Islet precursor cell (in vitro differentiated cells): ENCODE measurements at regions not wholly inside any gene's neighbourhood (a gene's known extent, or its start where the extent isn't known, plus 50 kb on each side); places are given as distances from the start of the nearest gene placed in this dataset.
"Not testable (repeated sequence)": the region's sequence is repeated elsewhere in the genome, so short reads cannot be mapped to it uniquely, and the experiment has no call there.

Experiments
- DNase-seq: peaks from one replicate; pipeline ENCODE4 v3.0.0-alpha.2; 2018

DNA sequence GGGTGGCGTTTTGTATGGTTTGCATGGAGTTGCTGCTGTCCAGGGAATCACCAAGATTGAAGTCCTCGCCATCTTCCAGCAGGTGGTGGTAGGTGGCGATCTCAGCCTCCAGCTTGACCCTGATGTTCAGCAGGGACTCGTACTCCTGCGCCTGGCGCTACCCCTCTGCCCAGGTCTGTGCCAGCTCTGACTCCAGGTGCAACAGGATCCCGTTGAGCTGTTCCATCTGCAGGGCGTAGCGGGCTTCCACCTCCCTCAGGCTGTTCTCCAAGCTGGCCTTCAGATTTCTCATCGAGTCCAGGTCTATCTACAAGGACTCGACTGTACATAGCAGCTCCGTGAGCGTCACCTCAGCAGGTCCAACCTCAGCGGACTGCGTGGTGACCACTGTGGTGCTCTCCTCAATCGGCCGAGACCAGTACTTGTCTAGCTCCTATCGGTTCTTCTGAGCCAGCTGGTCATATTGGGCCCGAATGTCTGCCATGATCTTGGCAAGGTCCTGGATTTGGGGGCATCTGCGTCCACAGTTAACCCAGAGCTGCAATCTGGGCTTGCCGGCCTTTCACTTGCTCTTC is 1584.8 kb upstream of the ACO1 start:
- DNase-seq, result no peak

DNA sequence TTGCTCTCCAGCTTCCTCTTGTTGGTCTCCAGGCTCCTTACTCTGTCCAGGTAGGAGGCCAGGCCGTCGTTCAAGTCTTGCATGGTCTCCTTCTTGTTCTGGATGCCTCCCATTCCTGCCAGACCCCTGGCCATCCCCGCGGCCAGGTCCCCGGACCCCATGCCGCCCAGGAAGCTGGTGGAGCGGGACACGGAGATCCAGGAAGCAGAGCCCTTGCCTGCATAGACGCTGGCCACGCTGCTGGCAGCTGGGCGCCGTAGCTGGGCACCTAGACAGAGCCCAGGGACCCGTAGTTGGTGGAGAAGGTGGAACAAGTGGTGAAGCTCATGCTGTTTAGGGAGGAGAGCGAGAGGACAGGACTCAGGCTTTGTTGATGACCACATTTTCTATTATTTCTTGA is 1584.0 kb upstream of the ACO1 start:
- DNase-seq, result no peak

DNA sequence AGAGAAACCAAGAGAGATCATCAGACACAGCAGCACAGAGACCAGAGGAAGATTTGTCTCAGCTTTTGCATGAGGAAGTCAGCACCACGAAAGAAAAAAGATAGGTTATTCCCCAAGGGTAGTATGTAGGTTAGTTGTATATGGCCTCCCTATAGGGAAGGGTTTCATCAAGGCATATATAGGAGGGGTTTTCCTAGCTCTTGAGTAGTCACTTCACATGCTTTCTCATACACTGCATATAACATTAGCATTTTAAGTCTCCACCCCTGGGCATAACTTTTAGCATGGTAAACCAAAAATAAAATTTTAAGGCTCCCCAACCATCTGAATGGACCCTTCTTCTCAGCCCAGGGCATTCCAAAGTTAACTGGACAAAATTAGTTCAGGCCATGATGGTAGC is 1571.6 kb upstream of the ACO1 start:
- DNase-seq, result no peak

DNA sequence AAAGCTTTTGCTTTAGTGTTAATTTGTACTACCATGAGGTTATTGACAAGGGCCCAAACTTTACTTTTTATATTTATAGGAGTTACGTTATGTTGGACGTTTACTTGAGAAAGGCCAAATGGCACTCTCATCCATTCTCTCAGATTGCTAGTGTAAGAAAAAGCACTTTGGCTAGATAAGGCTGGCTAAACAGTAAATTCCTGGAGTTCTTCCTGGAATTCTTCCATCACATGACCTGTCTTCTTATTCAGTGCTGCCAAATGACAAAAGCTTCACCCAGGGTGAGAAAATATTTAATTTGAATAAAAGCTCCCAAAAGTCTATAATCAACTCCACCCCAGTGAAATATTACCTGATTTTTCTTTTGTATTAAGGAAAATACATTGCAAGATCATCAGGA is 1568.9 kb upstream of the ACO1 start:
- no peak for DNase-seq

DNA sequence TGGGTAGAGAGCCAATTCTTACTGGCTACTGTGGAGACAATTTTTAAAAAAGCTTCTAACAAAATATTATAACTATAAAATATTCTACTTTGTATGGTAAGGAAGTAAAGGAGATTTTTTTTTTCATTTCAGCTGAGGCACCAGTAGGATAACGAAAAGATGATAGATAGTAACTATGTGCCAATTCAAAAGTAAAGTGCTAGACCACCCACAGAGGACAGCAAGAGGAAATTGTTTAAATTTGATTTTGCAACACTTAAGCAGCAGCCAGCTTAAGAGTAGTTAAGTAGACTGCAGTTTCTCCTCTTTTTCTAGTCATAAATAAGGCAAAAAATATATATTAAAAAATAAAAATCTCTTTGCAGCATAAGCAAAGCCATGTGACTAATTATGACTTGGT is 1539.3 kb upstream of the ACO1 start:
- DNase-seq, result no peak

DNA sequence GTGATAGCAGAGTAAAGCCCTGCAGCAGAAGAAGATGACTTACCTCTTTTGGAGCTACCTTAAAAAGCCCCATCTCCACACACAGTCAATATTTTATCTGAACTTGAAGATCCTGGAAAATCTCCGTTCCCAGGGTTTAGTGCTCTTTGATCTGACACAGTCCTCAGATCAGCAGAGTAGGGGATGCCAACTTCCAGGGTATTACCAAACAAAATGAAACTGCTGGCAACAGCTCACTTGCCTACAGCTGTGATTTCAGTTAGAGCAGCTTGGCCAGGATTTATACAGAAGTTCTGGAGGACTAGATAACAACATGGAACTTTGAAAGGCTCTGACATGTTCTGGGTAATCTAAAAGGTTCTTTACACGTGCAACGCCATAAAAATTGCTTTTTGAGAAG is 1537.8 kb upstream of the ACO1 start:
- no peak for DNase-seq

DNA sequence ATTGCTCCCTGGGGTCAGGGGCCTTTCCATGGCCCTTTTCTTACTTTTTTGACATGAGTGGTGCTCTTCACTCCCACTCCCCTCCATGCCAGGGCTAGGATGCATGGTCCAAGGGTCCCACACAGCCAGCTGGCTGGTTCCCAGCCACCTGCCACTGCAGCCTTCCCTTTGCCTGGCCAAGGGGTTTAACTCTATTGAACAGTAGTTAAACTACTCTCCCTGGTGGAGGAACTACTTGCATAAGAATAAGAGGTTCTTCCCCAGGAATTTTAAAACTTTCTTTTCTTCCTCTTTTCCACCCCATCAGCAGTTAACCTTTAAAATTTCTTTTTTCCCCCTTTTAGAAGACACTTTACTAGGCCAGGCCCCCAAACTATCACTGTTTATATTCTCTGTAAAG is 1532.8 kb upstream of the ACO1 start:
- DNase-seq, result no peak

DNA sequence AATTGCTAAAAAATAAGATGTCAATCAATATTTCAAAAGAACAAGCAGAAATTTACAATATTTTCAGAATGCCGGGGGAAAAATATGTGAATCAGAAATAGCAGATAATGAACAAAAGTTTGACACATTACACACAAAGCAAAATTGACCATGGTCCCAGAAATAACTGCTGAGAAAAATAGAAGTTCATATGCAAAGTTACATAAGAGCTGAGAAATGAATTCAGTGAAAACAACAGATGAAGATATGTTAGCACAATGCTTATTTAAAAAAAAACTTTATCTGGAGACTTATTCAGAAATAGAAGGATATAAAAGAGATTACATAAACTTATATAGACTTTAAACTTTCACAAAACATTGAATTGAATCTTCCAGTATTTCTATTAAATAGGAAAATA is 1483.7 kb upstream of the ACO1 start:
- no peak for DNase-seq

DNA sequence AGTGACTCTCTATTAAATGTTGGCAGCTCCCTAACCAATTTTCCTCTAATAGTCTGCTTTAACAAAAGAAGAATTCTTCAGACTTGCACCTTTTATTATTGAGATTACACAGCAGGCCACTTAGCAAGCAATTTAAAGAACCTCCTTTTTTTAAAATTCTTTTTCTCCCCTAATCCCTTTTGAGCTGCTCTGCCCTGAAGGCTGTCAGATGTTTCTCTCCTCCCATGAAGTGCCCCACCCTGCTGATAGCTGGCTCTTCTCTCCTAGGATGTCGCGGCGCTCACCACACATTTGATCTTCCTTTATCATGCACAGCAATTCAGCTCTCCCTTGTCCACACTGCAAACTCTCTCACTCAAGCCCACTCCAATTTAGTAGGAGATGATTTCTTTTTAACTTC is 1471.1 kb upstream of the ACO1 start:
- no peak for DNase-seq

DNA sequence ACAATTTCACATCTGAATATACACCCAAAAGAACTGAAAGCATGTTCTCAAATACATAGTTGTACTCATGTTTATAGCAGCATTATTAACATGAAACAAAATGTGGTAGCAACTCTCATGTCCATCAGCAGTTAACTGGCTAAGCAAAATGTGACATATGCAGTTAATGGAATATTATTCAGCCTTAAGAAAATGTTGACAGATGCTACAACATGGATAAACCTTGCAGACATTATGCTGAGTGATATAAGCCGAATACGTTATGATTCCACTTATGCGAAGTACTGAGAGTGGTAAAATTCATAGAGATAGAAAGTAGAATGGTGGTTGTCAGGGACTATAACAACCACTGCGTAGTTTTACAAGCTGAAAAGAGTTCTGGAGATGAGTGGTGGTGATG is 1469.0 kb upstream of the ACO1 start:
- no peak for DNase-seq

DNA sequence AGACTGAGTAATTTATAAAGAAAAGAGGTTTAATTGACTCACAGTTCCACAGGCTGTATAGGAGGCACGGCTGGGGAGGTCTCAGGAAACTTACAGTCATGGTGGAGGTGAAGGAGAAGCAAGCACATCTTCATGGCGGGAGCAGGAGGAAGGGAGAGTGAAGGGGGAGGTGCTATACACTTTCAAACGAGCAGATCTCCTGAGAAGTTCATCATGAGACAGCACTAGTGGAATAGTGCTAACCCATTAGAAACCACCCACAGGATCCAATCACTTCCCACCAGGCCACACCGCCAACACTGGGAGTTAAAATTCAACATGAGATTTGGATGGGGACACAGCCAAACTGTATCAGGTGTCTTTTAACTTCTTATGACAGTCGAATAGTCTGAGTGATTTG is 1459.3 kb upstream of the ACO1 start:
- DNase-seq, result no peak

DNA sequence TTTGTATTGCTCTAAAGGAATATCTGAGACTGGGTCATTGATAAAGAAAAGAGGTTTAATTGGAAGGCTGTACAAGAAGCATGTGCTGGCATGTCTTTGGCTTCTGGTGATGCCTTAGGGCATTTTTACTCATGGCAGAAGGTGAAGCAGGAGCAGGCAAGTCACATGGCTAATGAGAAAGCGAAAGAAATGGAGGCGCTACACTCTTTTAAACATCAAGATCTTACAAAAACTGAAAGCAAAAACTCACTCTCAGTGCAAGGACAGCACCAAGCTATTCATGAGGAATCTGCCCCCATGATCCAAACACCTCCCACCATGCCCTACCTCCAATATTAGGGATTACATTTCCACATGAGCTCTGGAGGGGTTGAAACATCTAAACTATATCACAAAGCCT is 1458.8 kb upstream of the ACO1 start:
- no peak for DNase-seq

DNA sequence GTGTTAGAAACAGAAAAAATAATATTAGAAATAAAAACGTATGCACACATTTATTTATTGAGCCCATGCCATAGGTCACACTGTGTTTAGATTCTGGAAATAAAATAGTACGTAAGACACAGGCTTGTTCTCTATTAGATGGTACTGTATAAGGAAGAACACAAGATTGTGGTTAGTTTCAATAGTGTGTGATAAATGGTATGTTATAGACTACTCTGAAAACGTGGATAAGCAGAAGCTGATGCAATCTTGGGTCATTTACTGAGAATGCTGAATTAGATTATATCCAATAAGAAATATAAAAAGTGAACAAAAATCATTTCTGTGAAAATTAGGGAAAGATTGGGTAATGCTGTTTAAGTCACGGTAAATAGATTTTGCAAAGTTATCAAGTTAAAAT is 1456.4 kb upstream of the ACO1 start:
- no peak for DNase-seq

DNA sequence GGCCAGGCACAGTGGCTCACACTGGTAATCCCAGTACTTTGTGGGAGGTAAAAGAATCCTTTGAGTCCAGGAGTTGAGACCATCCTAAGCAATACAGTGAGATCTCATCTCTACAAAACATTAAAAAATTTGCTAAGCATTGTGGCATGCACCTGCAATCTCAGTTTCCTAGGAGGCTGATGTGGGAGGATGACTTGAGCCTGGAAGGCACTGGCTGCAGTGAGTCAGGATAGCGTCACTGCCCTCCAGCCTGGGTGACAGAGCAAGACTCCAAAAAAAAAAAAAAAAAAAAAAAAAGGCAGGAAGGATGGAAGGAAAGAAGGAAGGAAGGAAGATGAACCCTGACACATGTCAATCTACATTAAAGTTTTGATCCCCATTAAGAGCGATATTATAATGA is 1452.2 kb upstream of the ACO1 start:
- peak; percentile 64 for DNase-seq

DNA sequence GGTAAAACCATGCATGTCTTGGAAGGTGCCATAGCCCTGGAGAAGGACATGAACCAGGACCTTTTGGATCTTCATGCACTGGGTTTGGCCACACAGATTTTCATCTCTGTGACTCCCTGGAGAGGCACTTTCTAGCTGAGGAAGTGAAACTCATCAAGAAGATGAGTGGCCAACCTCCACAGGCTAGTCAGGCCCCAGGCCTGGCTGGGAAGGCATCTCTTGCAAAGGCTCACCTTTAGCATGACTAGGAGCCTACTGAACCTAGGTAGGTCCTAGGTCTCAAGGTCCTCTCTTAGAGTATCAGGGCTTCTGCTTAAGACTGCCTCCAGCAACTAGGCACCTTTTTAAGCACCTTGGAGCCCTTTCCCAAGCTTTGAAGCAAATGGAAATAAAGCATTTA is 1448.7 kb upstream of the ACO1 start:
- DNase-seq, result no peak

DNA sequence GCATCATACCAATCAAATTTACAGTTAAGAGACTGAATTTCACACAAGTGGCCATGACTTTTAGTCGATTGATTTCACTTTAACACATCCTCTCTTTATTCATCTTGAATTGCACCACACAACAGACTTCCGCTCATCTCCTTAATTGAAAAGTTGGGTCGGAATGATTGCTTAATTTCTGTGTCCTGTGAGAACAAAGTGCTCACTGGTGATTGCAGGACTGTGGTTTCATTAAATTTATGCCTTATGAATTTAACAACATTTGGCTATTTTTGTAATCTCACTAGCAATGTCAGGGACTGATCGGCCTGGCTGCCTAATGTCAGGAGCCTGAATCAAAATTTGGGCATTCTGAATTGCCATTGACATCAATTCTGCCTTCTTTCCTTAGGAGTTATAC is 1447.3 kb upstream of the ACO1 start:
- DNase-seq, result no peak

DNA sequence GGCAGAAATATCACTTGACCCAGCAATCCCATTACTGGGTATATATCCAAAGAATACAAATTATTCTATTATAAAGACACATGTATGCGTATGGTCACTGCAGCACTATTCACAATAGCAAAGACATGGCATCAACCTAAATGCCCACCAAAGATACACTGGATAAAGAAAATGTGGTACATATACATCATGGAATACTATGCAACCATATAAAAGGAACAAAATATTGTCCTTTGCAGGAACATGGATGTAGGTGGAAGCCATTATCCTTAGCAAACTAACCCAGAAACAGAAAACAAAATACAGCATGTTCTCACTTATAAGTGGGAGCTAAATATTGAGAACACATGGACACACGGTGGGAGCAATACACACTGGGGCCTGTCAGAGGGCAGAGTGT is 1441.6 kb upstream of the ACO1 start:
- DNase-seq, result not testable (repeated sequence)

DNA sequence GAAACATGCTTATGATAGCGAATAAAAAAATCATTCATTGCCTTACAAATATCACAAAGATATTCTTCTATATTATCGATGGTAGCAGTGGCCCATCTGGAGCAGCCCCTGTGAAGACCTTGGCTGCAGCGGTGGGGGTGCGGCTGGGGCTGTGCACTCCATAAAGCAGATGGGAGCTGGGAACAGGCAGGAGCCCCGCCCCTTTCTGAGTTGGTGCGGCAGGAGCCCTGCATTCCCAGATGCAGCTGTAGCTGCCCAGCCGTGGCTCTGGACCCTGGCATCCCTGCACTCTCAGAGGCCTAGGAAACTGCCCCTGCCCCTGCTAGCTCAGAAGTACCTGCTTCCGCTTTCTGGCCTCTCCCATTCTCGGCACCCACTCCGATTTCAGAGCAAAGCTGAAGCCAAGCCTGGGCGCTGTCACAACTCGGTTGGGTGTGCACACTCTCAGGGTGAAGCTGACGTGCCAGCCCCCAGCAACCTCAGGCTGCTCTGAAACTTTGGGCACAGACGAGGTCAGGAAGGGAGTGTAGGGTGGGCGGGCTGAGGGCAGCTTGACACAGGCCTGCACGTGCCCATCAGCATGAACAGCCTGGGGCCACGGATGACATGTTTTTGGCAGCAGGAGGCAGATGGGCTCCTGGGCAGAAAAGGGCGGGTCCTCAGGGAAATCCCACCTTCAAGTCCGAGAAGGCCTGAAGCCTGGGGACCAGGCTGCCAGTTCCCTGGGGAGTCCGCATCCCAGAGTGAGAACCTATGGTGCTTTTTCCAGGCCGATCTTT is 1440.8 kb upstream of the ACO1 start:
- DNase-seq, result no peak

DNA sequence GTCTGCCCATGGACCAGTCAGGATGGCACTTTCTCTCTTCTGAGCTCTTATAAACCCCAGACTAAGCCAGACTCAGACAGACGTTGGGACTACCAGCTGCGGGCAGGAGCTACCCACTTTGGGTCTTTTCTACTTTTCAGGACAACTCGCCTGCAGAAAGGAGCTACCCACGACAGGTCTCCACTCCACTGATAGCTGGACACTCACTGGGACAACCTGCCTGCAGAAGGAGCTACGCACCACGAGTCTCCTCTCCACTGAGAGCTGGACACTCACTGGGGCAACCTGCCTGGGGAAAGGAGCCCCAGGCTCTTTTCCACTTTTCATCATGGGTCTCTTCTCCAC is 1440.2 kb upstream of the ACO1 start:
- no peak for DNase-seq

DNA sequence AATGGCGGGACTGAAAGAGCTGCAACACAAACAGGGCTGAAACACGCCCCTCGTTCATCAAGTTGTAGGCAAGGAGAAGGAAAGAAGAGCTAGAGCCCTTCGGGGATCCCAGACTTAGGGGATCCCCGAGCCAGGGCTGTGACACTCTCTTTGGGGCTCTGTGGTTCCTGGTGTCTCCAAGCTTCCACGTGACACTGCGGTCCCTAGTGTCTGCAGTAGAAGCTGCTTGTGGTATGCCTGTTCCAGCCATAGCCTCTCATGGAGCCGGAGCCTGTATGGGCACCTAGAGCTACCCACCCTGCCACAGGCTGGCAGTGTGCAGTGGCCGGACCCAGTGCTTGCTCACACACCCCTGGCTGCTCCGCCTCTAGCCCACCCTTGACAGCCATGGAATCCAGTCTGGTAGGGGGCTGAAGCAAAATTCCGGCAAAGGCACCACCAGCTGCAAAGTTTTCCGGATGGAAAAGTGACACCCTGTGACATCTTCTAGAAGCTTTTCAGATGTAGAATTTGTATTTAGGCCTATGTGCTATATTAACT is 1439.6 kb upstream of the ACO1 start:
- no peak for DNase-seq

DNA sequence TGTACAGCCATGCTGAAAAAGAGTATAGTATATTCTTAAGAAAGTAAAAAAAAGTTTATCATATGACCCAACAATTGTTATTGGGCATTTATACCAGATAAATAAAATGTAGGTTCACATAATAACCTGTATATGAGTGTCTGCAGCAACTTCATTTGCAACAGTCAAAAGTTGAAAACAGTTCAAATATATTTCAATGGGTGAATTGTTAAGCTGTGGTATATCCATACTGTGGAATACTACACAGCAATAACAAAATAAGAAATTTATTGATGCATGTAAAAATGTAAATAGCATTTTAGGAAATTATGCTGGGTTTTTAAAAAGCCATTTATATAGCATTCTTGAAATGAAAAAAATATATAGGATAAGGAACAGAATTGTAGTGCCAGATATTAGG is 1420.1 kb upstream of the ACO1 start:
- no peak for DNase-seq

DNA sequence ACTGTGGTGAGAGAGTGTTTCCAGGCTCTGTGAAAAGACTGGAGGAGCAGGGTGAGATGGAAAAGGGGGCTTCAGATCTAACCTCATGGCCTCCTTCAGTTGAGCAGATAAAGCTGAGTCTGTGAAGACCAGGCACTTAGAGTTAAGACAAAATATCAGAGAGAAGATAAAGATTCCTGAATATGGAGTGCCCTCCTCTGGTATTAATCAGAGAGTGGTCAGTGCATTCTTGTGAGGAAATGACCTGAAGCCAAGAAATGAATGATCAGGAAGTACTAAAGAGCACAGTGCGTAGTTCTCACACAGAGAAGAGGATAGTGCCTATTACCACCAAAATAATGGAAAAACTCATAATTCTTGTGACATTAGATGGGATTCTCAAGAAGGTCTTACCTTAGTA is 1417.0 kb upstream of the ACO1 start:
- DNase-seq, result no peak

DNA sequence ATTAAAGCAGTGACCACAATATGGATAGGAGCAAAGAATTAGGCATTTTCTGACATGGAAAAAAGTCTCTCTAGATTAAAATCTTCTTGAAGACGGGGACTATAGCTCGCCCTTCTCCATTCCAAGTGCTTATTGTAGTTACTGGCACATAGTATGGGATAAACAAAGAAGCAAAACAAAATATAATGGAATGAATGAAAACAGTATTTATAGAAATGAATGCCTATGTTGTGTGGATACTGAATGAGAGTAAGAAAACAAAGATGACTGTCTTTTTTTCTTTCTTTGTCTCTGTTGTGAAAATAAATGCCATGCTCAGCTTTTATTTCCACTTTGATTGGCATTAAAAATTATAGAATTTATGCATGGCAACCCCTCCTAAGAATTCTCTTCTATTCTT is 1414.3 kb upstream of the ACO1 start:
- no peak for DNase-seq

DNA sequence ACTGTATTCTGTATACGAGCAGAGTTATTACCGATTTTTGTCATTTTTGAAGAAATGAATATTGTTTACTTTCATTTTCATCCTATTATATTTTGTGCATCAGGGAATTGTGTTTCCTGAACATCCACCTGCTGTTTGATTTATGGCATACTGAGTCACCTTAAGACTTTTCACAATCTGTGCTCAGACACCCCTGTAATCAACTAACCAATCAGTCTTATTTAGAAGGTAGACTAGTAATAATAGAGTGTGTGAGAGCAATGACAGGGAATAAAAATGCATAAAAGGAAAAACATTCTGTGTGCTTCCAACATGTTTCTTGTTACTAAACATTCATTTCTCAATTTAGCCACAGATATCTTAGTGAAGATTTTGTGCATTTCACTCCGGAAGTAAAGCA is 1413.6 kb upstream of the ACO1 start:
- no peak for DNase-seq

DNA sequence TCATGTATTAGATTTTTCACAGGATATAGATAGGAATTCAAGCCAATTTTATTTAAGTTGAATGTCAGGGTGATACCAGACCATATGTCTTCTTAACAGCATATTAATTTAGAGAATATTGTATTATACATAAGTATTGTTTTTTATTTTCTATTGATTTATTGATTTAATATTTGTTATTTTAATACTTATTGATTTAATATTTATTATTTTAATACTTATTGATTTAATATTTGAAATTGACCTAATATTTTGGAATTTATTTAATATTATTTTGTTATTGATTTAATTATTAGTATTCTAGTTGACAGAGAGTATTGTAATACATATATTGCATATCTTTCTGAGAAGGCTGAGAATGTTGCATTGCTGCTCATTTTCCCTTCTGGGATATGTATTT is 1411.8 kb upstream of the ACO1 start:
- no peak for DNase-seq
